ENCODE measurements at regions not wholly inside any gene's neighbourhood (a gene's known extent, or its start where the extent isn't known, plus 50 kb on each side); places are given as distances from the start of the nearest gene placed in this dataset.

DNA sequence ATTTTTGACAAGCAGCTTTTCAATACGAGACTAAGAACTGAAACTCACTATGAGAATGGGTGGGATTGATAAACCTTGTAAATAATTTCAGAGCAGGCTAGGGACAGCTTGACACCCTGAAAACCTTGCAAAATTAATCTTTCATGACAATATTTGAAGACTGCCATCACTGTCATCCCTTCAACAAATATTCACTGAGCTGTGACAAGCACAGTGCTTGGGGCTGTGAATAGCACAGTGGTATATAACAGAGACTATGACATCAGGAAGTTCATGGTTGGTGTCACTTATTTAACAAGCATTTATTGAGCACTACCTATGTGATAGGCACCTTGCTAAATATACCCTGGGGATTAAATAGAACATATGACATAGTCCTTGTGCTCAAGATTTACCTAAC lies 741.0 kb upstream of the RIOK2 start:
- H3K27me3 ChIP-seq (ENCODE audit: insufficient read depth, low read depth): no peaks in the 10 kb centered on the region
- TF ChIP-seq, protein P1, sequence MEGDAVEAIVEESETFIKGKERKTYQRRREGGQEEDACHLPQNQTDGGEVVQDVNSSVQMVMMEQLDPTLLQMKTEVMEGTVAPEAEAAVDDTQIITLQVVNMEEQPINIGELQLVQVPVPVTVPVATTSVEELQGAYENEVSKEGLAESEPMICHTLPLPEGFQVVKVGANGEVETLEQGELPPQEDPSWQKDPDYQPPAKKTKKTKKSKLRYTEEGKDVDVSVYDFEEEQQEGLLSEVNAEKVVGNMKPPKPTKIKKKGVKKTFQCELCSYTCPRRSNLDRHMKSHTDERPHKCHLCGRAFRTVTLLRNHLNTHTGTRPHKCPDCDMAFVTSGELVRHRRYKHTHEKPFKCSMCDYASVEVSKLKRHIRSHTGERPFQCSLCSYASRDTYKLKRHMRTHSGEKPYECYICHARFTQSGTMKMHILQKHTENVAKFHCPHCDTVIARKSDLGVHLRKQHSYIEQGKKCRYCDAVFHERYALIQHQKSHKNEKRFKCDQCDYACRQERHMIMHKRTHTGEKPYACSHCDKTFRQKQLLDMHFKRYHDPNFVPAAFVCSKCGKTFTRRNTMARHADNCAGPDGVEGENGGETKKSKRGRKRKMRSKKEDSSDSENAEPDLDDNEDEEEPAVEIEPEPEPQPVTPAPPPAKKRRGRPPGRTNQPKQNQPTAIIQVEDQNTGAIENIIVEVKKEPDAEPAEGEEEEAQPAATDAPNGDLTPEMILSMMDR (conservative IDR thresholded peaks at IDR 0.05; ENCODE audit: low read depth, low read length): no peak
- H4K20me1 ChIP-seq (ENCODE audit: insufficient read depth): no peaks in the 10 kb centered on the region
- no peak overlapping the region for H3K9ac ChIP-seq
- no peak overlapping the region for H3K4me3 ChIP-seq (IDR thresholded peaks at IDR 0.05; ENCODE audit: insufficient read depth, low read depth, low read length)
- H3K4me2 ChIP-seq: no peak overlapping the region
- no peak overlapping the region for H2AFZ ChIP-seq (ENCODE audit: low read depth)
- H3K79me2 ChIP-seq (ENCODE audit: insufficient read depth, low read depth): no peaks in the 10 kb centered on the region
- no peak overlapping the region for H3K27ac ChIP-seq
- peaks cover 11% of the 10 kb centered on the region for H3K4me1 ChIP-seq (ENCODE audit: low read depth, poor library complexity, severe bottlenecking)
- no peaks in the 10 kb centered on the region for H3K36me3 ChIP-seq (ENCODE audit: insufficient read depth)

- H3K4me3 ChIP-seq (IDR thresholded peaks at IDR 0.05; ENCODE audit: insufficient read depth, low read depth, low read length): no peak overlapping the region
- H3K79me2 ChIP-seq (ENCODE audit: insufficient read depth, low read depth): no peaks in the 10 kb centered on the region
- TF ChIP-seq, protein P1 (conservative IDR thresholded peaks at IDR 0.05; ENCODE audit: low read depth, low read length): no peak
- H2AFZ ChIP-seq (ENCODE audit: low read depth): no peak overlapping the region
- no peaks in the 10 kb centered on the region for H4K20me1 ChIP-seq (ENCODE audit: insufficient read depth)
- no peaks in the 10 kb centered on the region for H3K27me3 ChIP-seq (ENCODE audit: insufficient read depth, low read depth)
- peaks cover 3% of the 10 kb centered on the region for H3K4me1 ChIP-seq (ENCODE audit: low read depth, poor library complexity, severe bottlenecking)
- no peak overlapping the region for H3K27ac ChIP-seq
- no peak overlapping the region for H3K4me2 ChIP-seq
- no peaks in the 10 kb centered on the region for H3K36me3 ChIP-seq (ENCODE audit: insufficient read depth)
- H3K9ac ChIP-seq: no peak overlapping the region
Measured at GRCh38 chr5:97929383-97929782, 746.3 kb upstream of the RIOK2 start.

DNA sequence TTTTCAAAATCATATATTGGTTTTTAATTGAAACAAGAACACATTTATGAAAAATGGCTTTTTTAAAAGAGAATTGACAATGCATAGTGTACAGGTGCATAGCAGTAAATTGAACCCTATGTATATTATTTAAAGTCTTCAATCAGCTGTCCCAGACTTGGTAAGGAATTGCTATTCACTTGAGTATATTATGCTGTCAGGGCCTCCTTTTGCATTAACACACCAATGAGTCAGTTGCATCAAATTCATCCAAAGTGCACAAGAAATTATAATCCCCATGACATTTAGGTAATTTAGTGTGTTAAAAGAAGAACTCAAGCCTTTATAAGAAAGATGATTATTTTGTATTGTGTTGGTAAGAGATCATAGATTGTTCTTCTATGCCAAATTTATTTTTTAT lies 748.8 kb upstream of the RIOK2 start:
- no peak overlapping the region for H3K4me2 ChIP-seq
- H3K9ac ChIP-seq: no peak overlapping the region
- no peak overlapping the region for H3K4me3 ChIP-seq (IDR thresholded peaks at IDR 0.05; ENCODE audit: insufficient read depth, low read depth, low read length)
- no peaks in the 10 kb centered on the region for H3K27me3 ChIP-seq (ENCODE audit: insufficient read depth, low read depth)
- no peaks in the 10 kb centered on the region for H4K20me1 ChIP-seq (ENCODE audit: insufficient read depth)
- H3K79me2 ChIP-seq (ENCODE audit: insufficient read depth, low read depth): no peaks in the 10 kb centered on the region
- H3K36me3 ChIP-seq (ENCODE audit: insufficient read depth): no peaks in the 10 kb centered on the region
- H3K4me1 ChIP-seq (ENCODE audit: low read depth, poor library complexity, severe bottlenecking): no peaks in the 10 kb centered on the region
- TF ChIP-seq, protein P1 (conservative IDR thresholded peaks at IDR 0.05; ENCODE audit: low read depth, low read length): no peak
- no peak overlapping the region for H2AFZ ChIP-seq (ENCODE audit: low read depth)
- no peak overlapping the region for H3K27ac ChIP-seq

DNA sequence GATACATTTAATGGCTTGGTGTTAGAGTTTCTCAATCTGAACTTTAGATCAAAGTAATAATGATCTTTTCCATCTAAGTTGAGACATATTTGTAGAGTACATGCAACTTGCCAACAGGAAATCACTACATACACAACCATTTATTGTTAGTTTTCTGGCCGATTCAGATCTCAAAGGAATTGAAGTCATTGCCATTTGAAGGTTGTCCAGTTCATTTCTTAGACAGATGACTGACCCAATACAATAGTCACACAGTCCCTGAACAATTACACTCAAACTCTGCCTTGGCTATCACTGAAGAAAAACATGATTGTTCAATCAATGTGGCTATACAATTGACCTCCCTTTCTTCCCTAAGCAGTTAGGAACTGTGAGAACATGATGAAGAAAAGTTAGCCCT lies 753.2 kb upstream of the RIOK2 start:
- TF ChIP-seq, protein P1 (conservative IDR thresholded peaks at IDR 0.05; ENCODE audit: low read depth, low read length): no peak
- no peaks in the 10 kb centered on the region for H3K27me3 ChIP-seq (ENCODE audit: insufficient read depth, low read depth)
- no peaks in the 10 kb centered on the region for H3K79me2 ChIP-seq (ENCODE audit: insufficient read depth, low read depth)
- no peak overlapping the region for H3K9ac ChIP-seq
- no peak overlapping the region for H2AFZ ChIP-seq (ENCODE audit: low read depth)
- no peak overlapping the region for H3K4me2 ChIP-seq
- no peaks in the 10 kb centered on the region for H4K20me1 ChIP-seq (ENCODE audit: insufficient read depth)
- no peak overlapping the region for H3K27ac ChIP-seq
- no peaks in the 10 kb centered on the region for H3K36me3 ChIP-seq (ENCODE audit: insufficient read depth)
- no peaks in the 10 kb centered on the region for H3K4me1 ChIP-seq (ENCODE audit: low read depth, poor library complexity, severe bottlenecking)
- no peak overlapping the region for H3K4me3 ChIP-seq (IDR thresholded peaks at IDR 0.05; ENCODE audit: insufficient read depth, low read depth, low read length)

Measured in KMS-11 (cell line).